GM19397 (cell line): ENCODE measurements at regions not wholly inside any gene's neighbourhood (a gene's known extent, or its start where the extent isn't known, plus 50 kb on each side); places are given as distances from the start of the nearest gene placed in this dataset.

Source experiments
- ATAC-seq: cut with Tn5 transposase; IDR thresholded peaks from one replicate; pipeline ENCODE4 v1.9.1; 2021; ENCODE audit warnings: mild to moderate bottlenecking, moderate library complexity; ENCODE audit not compliant: unreplicated experiment

DNA sequence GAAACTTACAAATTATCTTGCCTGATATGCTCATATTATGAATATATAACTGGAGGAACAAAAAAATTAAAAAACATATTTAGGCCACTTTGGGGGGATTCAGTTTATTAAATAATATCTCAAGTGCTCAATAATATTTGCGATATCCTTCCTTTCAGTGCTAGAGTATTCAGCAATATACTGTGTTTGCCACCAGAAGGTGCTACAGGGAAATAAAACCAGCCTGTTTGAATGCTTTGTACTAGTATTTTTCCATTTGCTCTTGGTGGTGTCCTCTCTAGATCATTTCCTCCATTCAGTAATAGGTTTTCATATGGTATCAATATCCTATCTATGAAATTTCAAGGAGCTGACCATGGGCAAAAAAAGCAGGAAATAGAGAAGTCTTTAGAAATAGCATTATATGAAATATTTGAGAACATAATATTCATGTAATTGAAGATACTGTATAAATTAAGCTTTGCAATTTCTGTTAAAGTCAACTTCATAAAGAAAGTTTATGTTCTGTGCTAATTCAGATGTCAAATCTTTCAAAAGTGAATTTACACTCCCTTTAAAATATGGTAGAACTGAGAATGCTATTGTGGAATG is 106.2 kb upstream of the NAV3 start:
- peak; percentile 68 for ATAC-seq

DNA sequence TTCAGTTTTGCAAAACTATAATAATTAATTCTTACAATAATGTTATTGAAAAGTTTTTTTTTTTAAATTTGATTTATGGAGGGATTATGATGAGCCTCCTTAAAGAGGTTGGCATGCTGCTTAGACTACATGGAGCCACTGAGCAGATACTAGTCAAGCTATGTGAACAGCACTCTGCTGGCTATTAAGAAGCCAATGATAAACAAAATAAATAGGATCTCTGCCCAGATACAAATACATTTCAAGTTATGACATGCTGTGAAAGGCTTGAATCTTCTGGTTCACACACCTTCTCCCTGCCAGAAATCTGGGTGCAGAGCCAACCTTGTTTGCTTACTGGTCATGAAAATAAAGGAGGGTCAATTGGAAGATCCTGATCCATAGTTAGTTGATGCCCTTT is 107.4 kb upstream of the NAV3 start:
- no peak for ATAC-seq

DNA sequence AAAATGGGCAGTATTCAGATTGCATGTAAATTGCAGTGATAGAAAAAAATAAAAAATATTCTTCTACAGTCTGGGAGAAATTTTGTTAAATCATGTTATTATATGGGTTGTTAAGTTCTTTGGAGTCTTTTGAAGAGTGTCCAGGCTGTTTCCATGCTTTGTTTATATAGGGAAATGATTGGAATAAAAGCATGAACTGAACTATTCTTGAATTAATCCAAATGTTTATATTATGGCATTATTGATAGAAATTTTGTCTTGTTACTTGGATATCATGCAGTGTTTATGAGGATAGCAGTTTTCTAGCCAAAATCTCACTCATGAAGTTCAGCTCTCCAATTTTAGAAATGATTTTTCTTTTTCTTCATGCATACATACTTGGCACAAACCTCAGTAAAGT is 108.2 kb upstream of the NAV3 start:
- ATAC-seq = no peak

DNA sequence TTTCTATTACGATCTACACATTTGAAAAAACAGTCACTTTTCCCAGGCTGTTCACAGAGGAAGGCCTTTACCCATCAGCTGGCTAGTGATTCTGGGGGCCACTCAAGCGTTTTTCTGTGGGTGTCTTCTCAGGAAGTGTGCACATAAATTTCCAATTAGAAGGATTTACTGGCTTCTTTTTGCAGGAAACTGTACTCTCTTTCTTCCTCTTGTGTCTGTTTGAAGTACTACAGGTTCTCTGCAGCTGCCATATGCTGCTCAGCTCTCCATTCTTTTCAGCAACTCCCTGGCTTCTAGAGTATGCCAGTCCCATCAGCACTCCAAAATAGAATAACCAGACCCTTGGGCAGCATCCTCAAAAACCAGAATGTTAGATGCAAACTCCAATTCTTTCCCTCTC is 110.4 kb upstream of the NAV3 start:
- ATAC-seq = no peak

DNA sequence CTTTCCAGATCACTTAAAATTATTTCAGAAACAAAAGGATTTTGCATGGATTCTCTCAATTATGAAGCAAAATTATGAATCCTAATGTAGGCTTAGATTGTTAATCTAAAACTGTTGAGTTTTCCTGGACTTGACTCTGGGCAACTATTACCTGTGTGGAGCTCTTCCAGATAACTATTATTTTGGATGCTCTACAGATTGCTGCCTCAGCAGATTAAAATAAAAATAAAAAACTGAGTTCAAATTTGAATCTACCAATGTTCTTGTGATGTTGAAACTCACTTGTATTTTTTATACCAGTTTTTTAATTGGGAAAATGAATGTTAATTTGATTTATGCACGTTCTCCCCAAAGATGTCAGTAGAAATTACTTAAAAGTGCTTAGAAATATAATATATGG is 120.5 kb upstream of the NAV3 start:
- no peak for ATAC-seq

DNA sequence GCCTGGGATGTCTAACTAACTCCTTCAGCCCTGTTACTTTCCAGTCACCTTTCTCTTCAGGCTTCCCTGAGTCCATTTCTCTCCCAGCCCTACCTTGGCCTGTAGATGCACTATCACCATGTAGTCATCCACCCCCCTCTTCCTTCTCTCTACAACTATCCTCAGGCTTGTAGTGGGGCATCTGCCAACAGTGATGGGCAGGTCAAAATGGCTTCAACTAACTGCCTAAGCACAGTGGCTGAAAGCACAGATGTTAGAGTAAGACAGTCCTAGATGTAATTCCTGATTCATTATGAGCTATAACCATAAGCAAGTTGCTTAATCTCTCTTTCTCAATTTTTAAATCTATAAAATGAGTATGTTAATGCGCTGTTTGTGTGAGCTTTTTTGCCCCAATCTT is 133.6 kb upstream of the NAV3 start:
- ATAC-seq = no peak

DNA sequence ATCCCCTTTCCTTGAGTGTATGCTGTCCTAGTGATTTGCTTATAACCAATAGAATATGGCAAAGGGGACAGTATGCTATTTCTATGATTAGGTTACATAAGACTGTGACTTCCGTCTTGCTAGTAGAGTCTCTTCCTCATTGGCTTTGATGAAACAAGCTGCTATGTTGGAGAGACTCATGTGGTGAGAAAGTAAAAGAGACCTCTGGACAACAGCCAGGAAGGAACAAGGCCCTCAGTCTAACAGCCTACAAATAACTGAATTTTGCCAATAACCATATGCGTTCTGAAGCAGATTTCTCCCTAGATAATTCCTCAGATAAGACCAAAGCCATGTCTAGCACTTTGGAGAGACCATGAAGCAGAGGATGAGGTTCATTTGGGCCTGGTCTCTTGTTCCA is 134.5 kb upstream of the NAV3 start:
- no peak for ATAC-seq

DNA sequence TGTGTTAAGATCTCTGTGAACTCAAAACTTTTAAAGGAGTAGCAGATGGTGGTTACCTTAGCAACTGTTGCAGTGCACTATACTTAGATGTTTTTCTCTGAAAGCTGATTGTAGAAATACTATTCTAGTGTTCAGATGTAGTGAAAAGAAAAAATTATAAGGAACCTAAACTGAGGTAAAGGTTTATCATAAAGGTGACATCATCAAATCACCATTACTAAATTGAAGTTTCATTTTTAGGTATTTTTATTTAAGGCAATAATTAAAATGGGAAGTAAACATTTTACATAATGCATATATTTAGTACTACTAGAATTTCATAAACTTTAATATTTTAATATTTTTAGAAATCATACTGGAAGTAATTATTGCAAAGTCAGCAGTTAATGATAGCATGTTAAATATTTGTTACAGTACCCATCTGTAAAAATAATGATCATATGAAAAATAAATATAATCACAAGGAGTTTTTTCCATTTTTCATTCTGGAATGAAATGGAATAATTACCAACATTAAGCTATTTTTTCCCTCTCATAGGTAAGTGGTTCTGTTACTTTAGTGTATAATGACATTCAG is 141.1 kb upstream of the NAV3 start:
- ATAC-seq = no peak

DNA sequence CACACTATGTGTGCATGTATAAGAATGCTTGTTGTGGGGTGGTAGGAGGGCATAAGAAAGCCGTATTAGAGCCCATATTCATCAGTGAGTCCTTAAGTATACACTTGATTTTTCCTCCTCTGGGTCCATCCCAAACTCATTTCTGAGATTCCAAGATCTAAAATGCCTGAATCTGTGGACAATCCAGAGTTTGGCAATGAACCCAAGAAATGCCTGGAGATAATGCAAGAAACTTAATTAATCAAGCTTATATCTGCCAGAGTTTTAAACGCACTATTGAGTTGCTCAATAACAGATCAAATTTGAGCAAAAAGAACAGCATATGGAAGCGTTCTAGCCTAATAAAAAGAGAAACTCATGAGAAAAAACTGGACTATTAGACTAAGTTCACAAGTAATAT is 143.4 kb upstream of the NAV3 start:
- ATAC-seq = no peak

DNA sequence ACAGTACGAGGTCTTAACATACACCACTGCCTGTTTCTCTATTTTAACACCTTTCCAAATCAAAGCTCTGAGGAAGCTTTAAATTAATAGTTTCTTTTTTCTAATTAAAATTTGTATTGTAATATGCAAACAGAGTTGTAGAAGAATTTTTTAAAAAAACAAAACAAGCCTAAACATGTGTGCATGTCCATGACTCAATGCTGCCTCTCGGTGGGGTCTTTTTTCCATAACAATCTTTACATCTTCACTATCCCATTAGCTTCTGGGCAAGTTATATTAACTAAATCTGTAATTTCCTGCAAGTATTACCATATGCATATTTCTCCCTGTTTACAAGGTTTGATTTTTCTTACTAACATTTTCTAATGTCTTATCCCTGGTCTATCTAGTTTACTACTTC is 143.9 kb upstream of the NAV3 start:
- ATAC-seq = no peak

DNA sequence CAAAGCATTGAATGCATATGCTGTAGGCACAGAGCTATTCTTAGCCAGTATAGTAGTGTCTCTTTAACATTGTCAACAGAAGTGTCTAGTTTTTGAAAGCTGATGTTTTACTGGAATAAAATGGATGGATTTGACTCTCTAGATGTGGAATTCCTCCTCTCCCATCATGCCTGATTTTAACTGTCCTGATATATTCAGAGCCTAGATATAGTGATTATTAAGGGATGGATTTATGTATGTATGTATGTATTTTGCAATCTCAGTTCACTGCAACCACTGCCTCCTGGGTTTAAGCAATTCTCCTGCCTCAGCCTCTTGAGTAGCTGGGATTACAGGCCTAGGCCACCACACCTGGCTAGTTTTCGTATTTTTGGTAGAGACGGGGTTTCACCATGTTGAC is 144.8 kb upstream of the NAV3 start:
- no peak for ATAC-seq

DNA sequence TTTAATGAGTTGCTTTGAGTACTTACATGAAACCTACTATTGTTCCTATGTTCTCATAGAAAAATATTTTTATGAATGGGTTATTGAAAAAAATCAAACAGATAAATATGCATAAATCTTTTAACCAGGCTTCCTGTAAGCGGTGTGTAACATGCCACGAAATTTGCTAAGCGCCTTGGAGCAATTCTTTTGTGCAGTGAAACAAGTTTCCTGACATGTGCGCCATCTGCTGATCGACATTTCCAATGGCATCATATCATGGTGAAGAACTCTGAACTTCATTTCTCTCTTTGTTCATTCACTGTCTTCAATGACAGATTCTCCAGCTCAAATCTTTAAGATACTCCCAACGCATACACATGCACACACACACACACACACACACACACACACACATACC is 145.6 kb upstream of the NAV3 start:
- peak; percentile 86 for ATAC-seq

DNA sequence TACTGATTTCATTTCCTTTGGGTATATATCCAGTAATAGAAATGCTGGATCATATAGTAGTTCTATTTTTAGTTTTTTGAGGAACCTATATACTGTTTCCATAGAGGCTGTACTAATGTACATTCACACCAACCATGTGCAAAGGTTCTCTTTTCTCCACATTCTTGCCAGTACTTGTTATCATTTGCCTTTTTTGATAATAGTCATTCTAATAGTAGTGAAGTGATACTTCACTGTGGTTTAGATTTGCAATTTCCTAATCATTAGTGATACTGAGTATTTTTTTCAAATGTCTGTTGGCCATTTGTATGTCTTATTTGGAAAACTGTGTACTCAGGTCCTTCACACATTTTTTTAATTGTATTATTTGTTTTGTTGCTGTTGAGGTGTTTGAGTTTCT is 148.2 kb upstream of the NAV3 start:
- no peak for ATAC-seq

DNA sequence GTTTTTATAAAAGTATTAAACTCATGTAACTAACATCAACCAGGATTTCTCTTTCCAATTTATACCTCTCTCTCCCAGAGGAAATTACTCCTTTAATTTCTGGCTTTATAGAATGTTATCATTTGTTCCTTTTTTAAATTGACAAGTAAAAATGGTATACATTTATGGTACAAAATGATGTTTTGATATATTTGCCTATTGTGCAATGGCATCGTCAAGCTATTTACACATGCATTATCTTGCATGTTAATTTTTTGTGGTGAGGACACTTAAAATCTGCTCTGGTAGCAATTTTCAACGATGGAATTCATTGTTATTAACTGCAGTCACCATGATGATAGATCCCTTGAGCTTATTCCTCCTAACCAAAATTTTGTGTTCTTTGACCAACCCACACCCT is 149.0 kb upstream of the NAV3 start:
- no peak for ATAC-seq

DNA sequence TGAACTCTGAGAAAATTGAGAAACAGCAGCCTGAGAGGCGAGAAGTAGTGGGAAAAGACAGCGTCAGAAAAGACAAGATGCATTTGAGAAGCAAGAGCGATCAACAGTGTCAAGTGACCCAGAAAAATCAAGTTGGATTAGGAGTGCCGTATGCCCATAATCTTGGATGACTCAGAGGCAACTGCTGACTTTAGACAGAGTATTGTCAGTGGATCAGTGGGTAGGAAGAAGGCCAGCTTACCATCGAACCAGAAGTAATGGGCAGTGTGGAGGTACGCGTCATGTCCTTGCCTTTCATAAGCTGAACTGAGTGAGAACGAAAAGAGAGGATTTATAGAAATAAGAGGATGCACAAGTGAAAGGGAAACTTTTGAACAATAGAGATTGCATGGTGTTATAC is 151.0 kb upstream of the NAV3 start:
- ATAC-seq = no peak

DNA sequence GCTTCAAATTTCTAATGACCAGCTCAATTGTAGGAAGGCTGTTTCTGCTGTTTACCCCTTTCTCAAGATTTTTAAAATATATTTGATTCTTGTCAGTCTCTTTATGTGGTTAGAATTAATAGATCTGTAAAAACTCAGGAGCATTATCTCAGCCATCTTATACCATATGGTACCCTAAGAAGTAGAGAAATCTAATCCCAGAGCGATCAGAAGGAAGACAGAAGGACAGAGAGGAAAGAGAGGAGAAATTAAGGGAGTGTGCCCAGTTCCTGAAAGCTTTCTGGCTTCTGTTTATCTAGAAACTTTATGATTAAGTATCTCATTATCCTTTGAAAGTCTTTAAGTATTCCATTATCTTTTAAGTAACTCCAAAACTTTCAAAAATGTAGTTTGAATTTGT is 152.1 kb upstream of the NAV3 start:
- ATAC-seq = no peak

DNA sequence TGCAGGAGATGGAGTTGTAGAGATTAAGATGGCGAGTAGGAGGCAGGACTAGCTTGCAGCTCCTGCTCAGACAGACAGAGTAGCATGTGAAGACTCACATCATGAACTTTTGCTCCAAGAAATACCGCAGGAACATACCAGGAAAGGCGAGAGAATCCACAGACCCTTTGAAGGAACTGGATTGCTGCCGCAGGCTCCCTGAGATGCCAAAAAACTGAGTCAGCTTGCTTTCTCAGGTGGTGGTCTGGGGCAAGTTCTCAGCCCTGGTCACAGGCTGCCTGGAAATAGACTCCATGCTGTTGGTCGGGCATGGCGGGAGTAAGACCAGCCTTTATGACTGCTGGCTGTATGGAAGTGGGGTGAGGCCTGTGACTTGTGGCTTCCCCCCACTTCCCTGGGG is 163.6 kb upstream of the NAV3 start:
- ATAC-seq = no peak

DNA sequence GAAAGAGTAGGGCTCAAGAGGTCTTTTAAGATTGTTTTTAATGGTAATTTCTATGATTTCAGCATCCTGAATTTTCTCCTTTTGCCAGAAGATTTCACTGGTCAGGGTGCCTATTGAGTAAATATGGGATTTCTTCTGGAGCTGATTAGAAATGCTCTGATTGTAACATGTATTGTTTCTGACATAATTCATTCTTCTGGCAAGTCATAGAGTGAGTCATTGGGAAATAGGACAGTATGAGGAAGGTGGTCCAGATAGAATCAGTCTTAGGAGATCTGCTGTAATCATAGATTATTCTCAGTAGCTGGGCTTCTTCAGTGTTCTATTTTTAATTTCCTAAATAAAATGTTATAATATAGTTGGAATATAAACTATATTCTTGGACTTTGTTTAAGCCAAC is 182.0 kb upstream of the NAV3 start:
- ATAC-seq = no peak

DNA sequence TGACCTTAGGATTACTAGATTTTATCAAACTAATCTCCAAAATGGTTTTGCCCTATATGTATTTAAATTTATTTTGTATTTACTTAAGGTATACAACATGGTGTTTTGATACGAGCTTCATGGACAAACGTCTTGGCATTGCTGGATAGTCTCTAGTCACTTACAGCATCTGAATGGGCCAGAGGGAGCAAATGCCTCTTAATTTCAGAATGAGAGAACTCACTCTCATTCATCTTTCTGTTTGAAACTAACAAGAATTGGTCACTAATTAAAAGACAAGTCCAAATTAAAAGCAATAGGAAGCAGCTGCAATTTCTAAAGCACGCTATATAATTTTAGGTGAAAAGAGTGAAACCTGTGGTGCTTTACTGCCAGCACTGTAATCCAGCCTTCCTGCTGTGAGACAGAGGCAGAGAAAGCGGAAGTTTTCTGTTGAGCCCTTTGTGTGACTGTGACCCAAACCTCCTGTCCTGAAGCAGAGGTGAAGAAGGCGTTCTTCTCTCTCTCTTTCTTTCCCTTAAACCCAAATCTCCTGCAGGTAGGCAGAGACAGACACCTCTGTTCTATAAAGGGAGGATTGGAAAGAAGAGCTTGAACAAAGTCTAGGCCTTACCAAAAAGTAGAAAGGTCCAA is 184.6 kb upstream of the NAV3 start:
- ATAC-seq = peak; percentile 93

DNA sequence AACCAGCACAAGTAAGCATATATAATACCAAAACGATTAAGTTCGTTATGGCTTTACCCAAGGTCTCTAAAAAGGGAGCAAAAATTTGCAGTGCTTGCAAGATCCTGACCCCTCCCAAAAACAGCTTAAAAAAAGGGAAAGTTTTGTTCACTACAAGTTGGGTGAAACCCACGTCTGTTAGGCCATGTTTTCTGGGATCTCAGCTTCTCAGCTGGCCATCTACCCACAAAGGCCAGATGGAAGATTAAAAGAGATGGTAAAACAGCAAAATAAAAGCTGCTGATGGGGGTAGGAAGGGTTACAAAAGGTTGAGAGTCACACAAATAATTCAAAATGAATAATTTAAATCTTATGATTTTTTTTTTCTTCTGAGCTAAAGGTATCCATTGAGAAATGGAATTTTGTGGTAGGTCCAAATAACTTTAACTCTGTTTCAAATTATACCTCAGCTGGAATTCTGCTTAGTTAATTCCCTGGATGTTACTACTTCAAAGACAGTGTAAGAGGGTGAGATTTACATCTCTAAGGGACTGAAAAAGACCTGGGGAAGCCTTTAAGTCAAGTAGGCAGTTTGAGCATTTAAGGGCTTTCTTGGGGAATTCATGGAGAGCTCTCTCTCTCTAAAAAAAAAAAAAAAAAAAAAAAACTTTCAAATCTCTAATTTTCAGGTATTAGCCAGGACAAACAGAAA is 185.6 kb upstream of the NAV3 start:
- ATAC-seq = no peak

DNA sequence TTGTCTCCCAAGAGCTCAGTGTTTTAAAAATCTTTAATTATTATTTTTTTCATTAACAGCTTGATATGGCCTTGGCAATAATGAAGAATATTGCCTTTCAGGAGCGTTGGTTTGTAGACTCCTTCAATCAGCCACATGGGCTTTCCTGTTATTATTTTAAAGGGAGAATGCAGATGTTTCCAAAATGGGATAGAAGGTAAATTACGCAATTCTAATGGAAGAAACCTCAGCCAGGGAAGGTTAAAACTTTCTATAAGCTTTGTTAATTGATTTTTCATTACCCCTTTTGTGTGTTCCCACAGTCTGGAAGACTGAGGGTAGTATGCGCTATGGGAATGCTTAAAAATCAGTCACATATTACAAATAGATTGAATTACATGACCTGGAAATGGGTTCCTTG is 188.4 kb upstream of the NAV3 start:
- no peak for ATAC-seq

DNA sequence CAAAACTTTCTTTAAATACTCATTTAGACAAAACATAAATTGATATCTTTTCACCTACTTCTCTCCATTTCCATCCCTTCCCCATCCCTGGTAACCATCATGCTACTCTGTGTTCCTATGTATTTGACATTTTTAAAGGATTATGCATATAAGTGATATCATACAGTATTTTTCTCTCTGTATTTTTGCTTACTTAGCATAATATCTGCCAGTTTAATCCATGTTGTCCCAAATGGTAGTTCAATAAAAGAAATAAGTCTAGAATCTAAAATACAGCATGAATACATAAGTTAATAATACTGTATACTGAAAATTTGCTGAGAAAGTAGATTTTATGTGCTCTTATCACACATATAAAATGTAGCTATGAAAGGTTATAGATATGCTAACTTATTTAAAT is 190.3 kb upstream of the NAV3 start:
- no peak for ATAC-seq
